Ishikawa (cell line): ENCODE measurements at regions not wholly inside any gene's neighbourhood (a gene's known extent, or its start where the extent isn't known, plus 50 kb on each side); places are given as distances from the start of the nearest gene placed in this dataset.

Experiments used
- CEBPB ChIP-seq: IDR thresholded peaks from 2 replicates; pipeline ENCODE4 v1.6.1; 2012
- CREB1 ChIP-seq: IDR thresholded peaks from 2 replicates; pipeline ENCODE4 v1.6.1; 2012; ENCODE audit warnings: low read depth
- EGR1 ChIP-seq: IDR thresholded peaks from 2 replicates; pipeline ENCODE4 v1.6.1; 2012
- EP300 ChIP-seq: IDR thresholded peaks from 2 replicates; pipeline ENCODE4 v1.6.1; 2012; ENCODE audit warnings: borderline replicate concordance
- FOXM1 ChIP-seq: IDR thresholded peaks from 2 replicates; pipeline ENCODE4 v1.6.1; 2012; ENCODE audit warnings: low read depth, borderline replicate concordance
- NFIC ChIP-seq: IDR thresholded peaks from 2 replicates; pipeline ENCODE4 v1.6.1; 2012
- RAD21 ChIP-seq: IDR thresholded peaks from 2 replicates; pipeline ENCODE4 v1.6.1; 2012; ENCODE audit warnings: low read depth
- REST ChIP-seq: IDR thresholded peaks from 2 replicates; pipeline ENCODE4 v1.6.1; 2012; ENCODE audit warnings: low read depth, mild to moderate bottlenecking
- TAF1 ChIP-seq: IDR thresholded peaks from 2 replicates; pipeline ENCODE4 v1.6.1; 2012; ENCODE audit warnings: low read depth, mild to moderate bottlenecking
- TCF12 ChIP-seq: IDR thresholded peaks from 2 replicates; pipeline ENCODE4 v1.6.1; 2012; ENCODE audit warnings: low read depth
- TEAD4 ChIP-seq: IDR thresholded peaks from 2 replicates; pipeline ENCODE4 v1.6.1; 2012
- YY1 ChIP-seq: IDR thresholded peaks from 2 replicates; pipeline ENCODE4 v1.6.1; 2012; ENCODE audit warnings: low read depth
- ZBTB7A ChIP-seq: IDR thresholded peaks from 2 replicates; pipeline ENCODE4 v1.6.1; 2012; ENCODE audit warnings: low read depth
- TF ChIP-seq, protein P1 (sequence below): IDR thresholded peaks from 2 replicates; pipeline ENCODE4 v1.6.1; 2012
- TF ChIP-seq, protein P2 (sequence below): IDR thresholded peaks from 2 replicates; pipeline ENCODE4 v1.6.1; 2012

DNA sequence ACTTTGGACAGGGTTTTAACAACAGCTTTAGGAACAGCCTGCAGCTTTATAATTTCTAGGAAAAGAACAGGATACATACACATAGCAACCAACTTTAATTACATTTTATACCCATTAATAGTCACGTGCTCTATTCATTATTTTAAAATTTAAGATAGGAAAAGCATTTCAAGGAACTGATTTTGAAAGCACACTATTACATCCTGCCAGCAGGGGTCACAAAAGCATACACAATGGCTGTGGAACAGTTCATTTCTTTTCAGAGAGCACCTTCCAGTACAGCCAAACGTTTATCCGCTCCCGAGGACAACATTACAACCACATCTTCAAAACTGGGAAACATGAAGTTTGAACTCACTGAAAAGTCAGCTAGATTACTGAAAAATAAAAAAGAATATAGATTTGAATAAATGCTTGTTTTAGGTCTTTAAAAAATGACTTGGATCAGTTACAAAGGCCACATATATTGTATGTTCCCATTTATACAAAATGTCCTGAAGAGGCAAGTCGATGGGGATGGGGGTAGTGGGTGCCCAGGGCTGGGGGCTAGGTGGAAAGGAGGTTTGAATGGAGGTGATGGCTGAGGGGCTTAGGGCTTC, 104.6 kb upstream of the EXOC2 start:
- TF ChIP-seq NFIC: no peak
- TF ChIP-seq RAD21: peak; percentile 83

GRCh38 chr6:795046-795685, 102.2 kb upstream of the EXOC2 start:
- TF ChIP-seq YY1: no peak
- no peak for TF ChIP-seq TAF1
- no peak for TF ChIP-seq TEAD4
- no peak for TF ChIP-seq CREB1
- TF ChIP-seq ZBTB7A: no peak
- TF ChIP-seq EGR1: no peak
- TF ChIP-seq, protein P1, sequence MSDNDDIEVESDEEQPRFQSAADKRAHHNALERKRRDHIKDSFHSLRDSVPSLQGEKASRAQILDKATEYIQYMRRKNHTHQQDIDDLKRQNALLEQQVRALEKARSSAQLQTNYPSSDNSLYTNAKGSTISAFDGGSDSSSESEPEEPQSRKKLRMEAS: no peak
- TF ChIP-seq EP300: no peak
- TF ChIP-seq NFIC: no peak
- no peak for TF ChIP-seq FOXM1
- TF ChIP-seq, protein P2, sequence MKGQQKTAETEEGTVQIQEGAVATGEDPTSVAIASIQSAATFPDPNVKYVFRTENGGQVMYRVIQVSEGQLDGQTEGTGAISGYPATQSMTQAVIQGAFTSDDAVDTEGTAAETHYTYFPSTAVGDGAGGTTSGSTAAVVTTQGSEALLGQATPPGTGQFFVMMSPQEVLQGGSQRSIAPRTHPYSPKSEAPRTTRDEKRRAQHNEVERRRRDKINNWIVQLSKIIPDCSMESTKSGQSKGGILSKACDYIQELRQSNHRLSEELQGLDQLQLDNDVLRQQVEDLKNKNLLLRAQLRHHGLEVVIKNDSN: no peak
- TF ChIP-seq CEBPB: no peak
- no peak for TF ChIP-seq REST
- TF ChIP-seq TCF12: no peak
- no peak for TF ChIP-seq RAD21

DNA sequence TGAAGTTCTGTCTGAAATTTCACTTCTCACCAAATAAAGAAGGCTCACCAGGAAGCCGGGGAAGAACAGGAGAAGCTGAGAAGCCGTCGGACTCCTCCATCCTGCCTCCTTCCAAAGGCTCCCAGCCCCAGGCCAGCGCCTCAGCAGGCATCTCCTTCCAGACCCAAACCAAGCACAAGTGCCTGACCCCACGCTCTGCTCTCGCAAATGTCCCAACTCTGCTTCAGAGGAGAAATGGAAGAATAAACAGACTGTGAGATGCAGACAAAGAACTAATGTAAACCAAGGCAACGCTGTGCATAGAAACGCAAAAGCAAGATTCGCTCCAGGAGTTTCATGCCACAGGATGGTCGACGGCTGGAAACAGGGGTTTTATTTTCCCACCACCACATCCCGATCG, 100.3 kb upstream of the EXOC2 start:
- TF ChIP-seq TAF1: no peak

DNA sequence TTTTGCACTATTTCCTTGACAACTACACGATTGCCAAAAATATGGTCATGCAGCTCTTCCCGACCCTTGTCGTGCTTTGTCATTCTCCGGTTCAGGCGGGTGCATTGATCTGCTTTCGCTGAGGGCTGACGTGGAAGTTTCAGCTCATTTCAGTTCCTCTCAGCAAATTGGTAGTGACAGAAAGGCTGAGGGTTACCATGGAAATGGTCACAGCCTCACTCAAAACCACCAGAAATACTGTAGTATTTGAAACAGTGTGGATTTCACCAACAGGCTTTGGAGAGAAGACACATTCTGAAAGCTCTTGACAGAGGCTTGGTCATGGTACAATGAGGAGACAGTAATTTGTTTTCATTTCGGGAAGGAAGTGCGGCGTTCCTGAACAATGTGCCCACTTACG, 99.7 kb upstream of the EXOC2 start:
- TF ChIP-seq CEBPB (no peak), FOXM1 (no peak), YY1 (no peak), TAF1 (no peak), EP300 (no peak), RAD21 (no peak), ZBTB7A (no peak), NFIC (no peak), CREB1 (no peak), REST (no peak), TCF12 (no peak), TEAD4 (no peak), EGR1 (no peak)
- TF ChIP-seq, protein P1: no peak
- TF ChIP-seq, protein P2: no peak

DNA sequence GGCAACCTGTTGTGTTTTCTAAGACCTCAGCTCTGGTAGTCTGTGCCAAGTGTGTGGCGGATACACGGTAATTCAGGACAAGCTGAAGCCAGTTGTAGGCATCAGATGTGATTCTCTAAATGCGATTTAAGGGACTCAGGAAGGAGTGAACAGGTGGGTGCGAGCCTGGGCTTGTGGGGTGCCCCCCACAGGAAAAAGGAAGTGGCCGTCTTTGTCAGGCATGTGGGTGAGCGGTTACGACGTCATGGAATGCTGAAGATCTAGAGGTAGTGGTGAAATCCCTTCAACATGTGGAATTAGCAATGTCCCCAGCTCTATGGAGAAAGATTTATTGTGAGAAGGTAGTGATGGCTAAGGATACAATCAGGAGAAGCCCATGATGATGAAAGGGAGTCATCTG, 95.1 kb upstream of the EXOC2 start:
- TF ChIP-seq FOXM1 (no peak), TEAD4 (no peak), NFIC (no peak), REST (no peak), TAF1 (no peak), ZBTB7A (no peak), YY1 (no peak), TCF12 (no peak), EP300 (no peak), CEBPB (no peak)
- TF ChIP-seq, protein P2: no peak
- TF ChIP-seq, protein P1: no peak
